ENCODE measurements at regions not wholly inside any gene's neighbourhood (a gene's known extent, or its start where the extent isn't known, plus 50 kb on each side); places are given as distances from the start of the nearest gene placed in this dataset.

GRCh38 chr7:19587291-19587690, 121.5 kb downstream of the POLR1F start:
- no peak overlapping the region for H3K9ac ChIP-seq (ENCODE audit: extremely low read depth, insufficient read length, low read length)
- H3K14ac ChIP-seq (ENCODE audit: insufficient read depth, low read length) = no peak overlapping the region
- Mint-ChIP-seq H3K9me3 (no peaks in the 10 kb centered on the region; a peak in 2 of 5 replicates), H3K36me3 (ENCODE audit: insufficient read depth in 1 of 3, low read depth in 3 of 3) (no peaks in the 10 kb centered on the region), H3K27ac (no peak overlapping the region), H3K4me1 (no peaks in the 10 kb centered on the region), H3K27me3 (ENCODE audit: low read depth) (no peaks in the 10 kb centered on the region; the same call in 1 of the 2 replicates), H3K4me3 (no peak overlapping the region)
- H4K5ac ChIP-seq (ENCODE audit: insufficient read length, low read depth, low read length) = no peak overlapping the region
- no peak overlapping the region for H3K4ac ChIP-seq (ENCODE audit: low read depth, low read length)
- H2AK5ac ChIP-seq (ENCODE audit: insufficient read length, low read length) = no peak overlapping the region
- H3K18ac ChIP-seq (ENCODE audit: insufficient read length, low read depth, low read length) = no peak overlapping the region
- no peaks in the 10 kb centered on the region for H3K9me3 ChIP-seq (ENCODE audit: control insufficient read depth, low read depth, low read length)
- DNase-seq = peak; percentile 36
- no peaks in the 10 kb centered on the region for H4K20me1 ChIP-seq (ENCODE audit: control insufficient read depth, insufficient read depth, insufficient read length)
- no CpG with 5 or more reads among the region's 2 CpGs for WGBS (ENCODE audit: extremely low coverage, insufficient read length, low lambda C conversion rate)
- H2BK5ac ChIP-seq (ENCODE audit: insufficient read length, low read length) = no peak overlapping the region
- H3K27ac ChIP-seq (ENCODE audit: insufficient read length, low read depth, low read length) = no peak overlapping the region
- no peak overlapping the region for H3T11ph ChIP-seq (ENCODE audit: low read length)
- H4K91ac ChIP-seq (ENCODE audit: insufficient read length, low read depth, low read length) = no peak overlapping the region
- H2BK20ac ChIP-seq (ENCODE audit: low read depth, low read length, poor library complexity, severe bottlenecking) = no peak overlapping the region
- TF ChIP-seq, protein P1, sequence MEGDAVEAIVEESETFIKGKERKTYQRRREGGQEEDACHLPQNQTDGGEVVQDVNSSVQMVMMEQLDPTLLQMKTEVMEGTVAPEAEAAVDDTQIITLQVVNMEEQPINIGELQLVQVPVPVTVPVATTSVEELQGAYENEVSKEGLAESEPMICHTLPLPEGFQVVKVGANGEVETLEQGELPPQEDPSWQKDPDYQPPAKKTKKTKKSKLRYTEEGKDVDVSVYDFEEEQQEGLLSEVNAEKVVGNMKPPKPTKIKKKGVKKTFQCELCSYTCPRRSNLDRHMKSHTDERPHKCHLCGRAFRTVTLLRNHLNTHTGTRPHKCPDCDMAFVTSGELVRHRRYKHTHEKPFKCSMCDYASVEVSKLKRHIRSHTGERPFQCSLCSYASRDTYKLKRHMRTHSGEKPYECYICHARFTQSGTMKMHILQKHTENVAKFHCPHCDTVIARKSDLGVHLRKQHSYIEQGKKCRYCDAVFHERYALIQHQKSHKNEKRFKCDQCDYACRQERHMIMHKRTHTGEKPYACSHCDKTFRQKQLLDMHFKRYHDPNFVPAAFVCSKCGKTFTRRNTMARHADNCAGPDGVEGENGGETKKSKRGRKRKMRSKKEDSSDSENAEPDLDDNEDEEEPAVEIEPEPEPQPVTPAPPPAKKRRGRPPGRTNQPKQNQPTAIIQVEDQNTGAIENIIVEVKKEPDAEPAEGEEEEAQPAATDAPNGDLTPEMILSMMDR (conservative IDR thresholded peaks at IDR 0.05) = peak; percentile 52; the same call in 2 of the 3 replicates
- no peaks in the 10 kb centered on the region for H3K4me1 ChIP-seq (ENCODE audit: insufficient read depth, low read length)
- H2BK120ac ChIP-seq (ENCODE audit: low read depth, low read length, poor library complexity, severe bottlenecking) = no peak overlapping the region
- H3K23me2 ChIP-seq (ENCODE audit: insufficient read length, low read depth, low read length, poor library complexity, severe bottlenecking) = no peaks in the 10 kb centered on the region
- no peaks in the 10 kb centered on the region for H3K27me3 ChIP-seq (ENCODE audit: insufficient read depth, low read length)
- H3K4me2 ChIP-seq (ENCODE audit: insufficient read depth, insufficient read length, low read length) = no peak overlapping the region
- no peak overlapping the region for H2BK12ac ChIP-seq (ENCODE audit: insufficient read length, low read depth, low read length)
- no peak overlapping the region for H3K56ac ChIP-seq (ENCODE audit: insufficient read length, low read depth, low read length)
- no peaks in the 10 kb centered on the region for H3K79me1 ChIP-seq (ENCODE audit: insufficient read depth, low read depth, low read length, poor library complexity, severe bottlenecking)
- no peak overlapping the region for H4K8ac ChIP-seq (replicated peaks; ENCODE audit: insufficient read length, low read depth, low read length)
- H2AFZ ChIP-seq (ENCODE audit: low read length) = no peak overlapping the region
- H3K23ac ChIP-seq (ENCODE audit: insufficient read length, low read depth, low read length) = no peak overlapping the region
- no peaks in the 10 kb centered on the region for H3K79me2 ChIP-seq (ENCODE audit: insufficient read depth, low read length)
- no peak overlapping the region for H2BK15ac ChIP-seq (ENCODE audit: low read depth, low read length)
